GM21390 (cell line): ENCODE measurements at regions not wholly inside any gene's neighbourhood (a gene's known extent, or its start where the extent isn't known, plus 50 kb on each side); places are given as distances from the start of the nearest gene placed in this dataset.

Experiments
- ATAC-seq: cut with Tn5 transposase; IDR thresholded peaks from one replicate; pipeline ENCODE4 v1.9.1; 2021; ENCODE audit not compliant: unreplicated experiment

DNA sequence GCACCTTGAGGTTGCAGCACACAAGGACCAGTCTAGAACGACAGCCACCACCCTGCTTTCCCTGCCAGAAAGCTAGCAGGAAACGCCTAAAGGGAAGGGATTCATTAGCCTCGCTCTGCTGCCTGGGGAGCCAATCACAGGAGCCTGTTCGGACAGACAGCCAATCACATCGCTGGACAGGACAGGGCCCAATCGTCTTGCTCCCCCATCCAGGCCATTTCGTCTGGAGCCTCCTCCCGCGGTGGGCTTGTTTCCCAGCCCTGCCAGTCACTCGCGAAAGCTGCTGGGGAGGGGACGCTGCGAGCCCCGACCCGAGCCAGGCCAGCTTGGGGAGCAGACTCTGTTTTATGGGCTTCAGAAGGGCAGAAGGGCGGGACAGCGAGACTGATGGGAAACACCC, 79.8 kb upstream of the NCAM1 start:
- no peak for ATAC-seq

DNA sequence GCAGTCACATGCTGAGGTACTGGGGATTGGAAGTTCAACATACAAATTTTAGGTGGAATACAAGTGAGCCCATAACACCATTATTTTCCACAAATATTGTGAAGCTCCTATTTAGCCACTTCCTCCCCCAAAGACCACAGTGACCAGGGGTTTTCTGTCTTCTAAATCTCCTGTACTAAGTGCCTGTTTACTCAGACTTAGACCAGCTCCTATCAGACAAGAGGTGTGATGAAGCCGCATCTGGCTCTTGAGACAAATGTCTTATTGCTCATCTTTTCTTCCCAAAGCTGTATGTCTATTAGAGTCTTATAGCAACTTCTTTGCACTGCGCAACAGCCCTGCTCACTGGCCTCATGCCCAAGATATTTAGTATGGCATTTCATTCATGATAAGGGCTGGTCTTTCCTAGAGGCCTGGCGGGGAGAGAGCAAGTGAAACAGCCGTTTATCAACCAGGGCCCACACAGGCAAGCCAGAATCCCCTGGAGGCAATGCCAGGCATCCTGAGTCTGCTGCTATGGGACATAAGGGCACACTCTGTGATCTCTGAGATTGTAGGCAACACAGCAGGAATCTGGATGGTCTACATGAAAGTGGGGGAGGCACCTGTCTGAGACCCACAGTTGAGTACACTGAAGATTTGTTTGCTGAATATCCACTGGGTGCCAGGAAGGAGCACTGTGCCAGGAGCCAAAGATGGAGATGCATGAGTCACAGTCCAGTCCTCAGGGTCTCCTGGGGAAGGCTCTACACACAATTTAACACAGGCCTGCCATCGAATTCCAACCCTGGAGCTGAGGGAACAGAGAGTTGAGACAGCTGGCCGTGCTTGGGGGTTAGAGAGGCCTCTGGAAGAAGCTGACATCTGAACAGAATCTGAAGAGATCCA, 78.5 kb upstream of the NCAM1 start:
- no peak for ATAC-seq

DNA sequence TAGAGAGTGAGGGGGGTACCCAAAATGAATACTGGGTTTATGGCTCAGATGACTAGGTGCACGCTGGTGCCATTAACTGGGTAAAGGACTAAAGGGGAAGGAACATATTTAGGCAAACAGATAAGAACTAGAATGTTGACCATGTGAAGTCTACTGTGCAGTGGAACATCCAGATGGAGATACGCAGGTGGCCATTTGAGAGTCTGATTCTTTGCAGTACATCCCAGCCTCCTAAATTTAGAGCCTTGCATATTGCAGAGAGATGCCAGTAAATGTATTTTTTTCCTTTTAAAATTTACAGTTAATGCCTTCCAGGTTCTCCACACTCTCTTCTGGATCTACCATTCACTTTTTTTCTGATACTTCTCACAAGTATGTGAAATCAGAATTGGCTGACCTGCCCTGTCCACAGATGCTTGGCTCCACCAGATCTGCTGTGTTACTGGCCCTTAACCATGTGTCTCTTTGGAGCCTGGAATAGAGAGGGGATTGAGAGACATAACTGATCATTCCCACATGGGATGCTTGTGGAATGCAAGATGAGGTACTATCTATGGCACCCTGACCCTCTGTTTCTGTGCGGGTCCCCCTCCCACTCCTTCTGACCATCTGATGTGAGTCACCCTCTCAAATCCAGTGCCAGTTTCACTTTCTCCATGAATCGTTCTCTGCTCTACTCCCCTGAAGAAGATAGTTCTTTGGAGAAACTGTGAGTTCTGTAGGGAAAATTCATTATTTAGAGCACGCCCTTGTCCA, 77.0 kb upstream of the NCAM1 start:
- no peak for ATAC-seq

DNA sequence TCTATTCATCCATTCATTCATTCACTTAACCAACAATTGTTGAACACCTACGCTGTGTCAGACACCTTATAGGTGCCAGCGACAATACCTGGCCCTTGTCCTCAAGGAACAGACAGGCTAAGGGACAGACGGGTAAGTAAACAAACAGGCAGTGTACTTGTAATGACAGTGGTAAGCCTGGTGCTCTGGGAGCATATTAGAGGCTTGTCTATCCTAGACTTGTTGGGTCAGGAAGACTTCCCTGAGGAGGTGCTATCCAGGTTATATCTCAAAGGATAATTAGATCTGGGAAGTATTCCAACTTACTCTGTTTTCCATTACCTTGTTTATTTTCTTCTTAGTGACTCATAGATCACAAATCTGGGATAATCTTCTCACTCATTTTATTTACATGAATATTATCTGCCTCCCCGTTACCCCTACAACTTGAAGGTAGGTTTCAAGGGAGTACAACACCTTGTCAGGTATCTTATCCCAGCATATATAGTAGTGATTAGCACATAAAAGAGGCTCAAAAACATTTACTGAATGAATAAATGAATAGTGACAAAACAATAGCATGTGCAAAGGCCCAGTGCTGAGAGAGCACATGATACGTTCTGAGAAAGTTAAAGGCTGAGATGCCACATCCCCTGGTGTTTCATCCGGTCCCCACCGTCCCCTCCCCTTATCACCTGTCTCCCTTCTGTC, 75.3 kb upstream of the NCAM1 start:
- ATAC-seq, result no peak

DNA sequence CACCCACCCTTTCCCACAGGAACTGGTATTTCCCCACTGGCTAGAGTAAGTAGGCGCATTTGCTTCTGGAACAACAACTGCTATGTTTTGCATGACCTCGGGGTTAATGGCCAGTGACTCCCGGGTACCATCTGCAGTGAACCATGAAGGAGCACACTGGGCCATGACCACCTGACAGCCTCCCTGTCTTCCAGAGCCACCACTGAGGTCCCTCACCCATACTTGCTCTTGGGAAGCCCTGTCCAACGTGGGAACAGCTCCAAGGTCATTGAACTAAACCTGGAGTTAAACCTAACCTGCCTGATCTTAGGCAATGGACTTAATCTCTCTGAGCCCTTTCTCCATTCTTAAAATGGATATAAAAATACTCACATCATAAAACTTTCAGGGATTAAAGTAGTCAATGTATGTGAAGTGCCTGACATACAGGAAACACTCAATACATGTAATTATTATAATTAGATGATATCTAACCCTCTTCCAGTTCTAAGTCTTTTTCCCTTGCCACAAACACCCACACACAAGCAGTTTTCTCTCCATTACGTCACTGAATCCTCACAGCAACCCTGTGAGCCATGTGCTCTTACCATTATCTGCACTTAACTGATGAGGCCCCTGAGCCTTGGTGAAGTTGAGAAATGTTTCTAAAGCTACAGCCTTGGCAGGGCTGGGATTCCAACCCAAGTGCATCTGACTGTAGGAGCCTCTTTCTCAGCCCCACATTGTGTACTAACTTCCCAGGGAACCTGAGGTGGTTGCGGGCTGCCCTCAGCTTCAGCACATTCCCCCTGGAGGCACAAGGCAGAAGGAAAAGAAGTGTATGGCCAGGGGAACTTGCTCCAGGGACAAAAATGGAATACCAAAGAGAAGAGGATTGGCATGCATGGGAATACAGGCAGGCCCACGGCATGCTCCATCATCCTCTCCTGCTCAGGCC, 74.5 kb upstream of the NCAM1 start:
- ATAC-seq, result no peak

DNA sequence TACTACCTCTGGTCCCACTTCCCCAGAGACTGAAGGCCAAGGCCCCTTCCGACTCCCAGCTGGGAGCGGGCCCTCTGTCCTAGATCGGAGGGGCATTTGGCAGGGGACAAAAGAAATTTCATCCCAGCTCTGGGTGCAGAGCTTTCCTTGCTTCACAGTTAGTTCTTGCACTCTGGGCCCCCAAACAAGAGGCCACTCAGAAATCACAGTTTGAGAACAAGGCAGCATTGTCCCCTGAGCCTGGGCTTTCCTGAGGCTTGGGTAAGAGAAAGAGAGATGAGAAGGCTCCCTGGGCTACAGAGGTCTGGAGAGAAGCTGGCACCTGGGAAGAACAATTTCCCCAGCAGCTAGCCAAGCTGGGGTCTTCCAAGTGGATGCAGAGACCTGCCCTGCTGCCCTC, 71.8 kb upstream of the NCAM1 start:
- ATAC-seq, result no peak

DNA sequence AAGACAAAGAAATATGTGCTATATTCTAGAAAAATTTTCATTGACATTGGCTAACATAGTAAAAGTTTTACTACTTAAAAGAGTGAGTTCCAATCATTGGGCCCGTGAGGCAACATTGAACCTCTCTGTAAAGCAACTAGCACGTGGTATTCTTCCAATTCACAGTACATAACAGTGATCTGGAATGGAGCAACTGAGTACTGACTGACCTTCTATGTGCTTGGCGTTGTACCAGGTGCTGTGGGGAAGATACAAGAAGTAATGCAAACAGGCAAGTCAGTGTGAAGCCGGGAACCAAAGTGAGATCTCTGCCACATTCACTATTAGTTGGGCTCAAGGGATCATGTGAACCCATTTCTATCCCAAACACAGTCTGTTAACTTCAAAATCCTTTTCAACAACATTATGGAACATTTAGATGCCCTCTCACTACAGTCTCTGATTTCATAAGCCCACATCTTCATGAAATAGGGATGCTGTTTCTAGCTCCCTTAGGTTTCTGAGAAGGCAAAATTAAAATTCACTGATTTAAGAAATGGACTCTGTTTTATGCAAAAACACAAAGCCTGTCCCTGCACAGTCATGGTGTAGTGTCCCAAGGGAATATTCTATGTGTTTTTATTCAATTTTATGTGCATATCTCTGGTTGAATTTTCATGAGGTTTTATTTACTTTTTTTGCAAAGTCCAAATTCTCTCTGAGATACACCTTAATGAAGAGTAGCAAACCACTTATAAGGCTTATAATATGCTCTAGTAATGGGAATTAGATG, 61.8 kb upstream of the NCAM1 start:
- no peak for ATAC-seq

DNA sequence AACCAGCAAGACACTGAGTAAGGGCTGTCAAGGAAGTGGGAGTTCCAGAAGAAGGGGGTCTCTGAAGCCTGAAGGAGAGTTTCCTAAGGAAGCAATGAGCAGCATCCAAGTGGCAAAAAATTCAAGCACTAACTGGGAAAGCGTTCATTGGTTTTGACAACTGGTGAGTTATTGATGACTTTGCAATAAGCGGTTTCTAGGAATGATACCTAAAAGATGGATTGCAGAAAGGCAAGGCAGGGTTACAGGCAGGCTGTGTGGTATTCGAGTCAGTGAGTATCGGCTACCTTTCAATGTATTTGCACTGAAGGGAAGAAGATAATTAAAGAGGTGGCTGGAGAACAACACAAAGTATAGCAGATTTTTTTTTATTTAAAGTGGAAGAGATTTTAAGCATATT, 59.3 kb upstream of the NCAM1 start:
- no peak for ATAC-seq

DNA sequence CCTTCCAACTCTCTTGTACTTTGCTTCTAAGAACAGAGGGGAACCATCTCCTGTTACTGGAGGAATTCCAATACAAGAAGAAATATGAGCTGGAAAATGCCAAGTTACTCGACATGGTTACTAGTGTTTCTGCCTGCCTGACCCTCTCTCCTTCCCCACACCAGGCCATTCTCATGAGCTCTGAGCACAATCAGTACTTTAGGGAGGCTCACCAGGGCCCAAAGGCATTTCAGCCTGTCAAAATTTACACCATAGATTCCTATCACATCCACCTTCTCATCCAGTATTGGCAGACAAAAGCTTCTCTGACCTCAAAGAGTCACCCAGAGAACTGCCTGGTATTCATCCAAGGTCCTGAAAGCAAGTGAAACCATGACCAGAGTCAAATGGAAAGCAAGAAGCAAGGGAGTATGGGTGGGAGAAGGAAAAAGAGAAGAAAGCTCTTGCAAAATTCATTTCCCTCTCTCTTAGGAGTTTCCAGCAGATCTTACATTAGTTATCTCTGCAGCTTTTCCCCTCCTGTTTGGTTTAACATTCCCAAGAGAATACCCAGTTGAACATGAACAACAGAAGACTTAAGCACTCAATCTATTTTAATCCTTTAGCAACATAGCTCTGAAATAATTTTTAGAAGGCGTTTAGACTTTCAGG, 58.7 kb upstream of the NCAM1 start:
- ATAC-seq, result no peak

DNA sequence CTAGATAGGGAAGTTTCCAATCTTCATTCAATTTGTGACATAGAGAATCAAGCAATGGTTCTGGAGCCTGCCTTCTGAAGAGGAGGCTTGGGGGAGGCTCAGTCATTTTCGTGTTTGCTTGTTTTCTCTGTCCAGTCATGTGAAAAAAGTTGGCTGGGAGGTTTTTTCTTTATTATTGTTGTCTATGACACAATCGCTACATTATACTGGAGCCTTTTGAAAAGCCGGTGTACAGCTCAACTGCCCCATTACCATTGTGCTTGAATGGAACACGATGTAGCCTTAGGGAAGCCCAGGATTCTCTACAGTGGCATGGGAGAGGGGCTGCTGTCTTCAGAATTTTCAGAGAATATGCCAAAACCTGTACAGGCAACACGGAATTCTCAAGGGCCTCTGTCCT, 57.9 kb upstream of the NCAM1 start:
- ATAC-seq, result no peak

DNA sequence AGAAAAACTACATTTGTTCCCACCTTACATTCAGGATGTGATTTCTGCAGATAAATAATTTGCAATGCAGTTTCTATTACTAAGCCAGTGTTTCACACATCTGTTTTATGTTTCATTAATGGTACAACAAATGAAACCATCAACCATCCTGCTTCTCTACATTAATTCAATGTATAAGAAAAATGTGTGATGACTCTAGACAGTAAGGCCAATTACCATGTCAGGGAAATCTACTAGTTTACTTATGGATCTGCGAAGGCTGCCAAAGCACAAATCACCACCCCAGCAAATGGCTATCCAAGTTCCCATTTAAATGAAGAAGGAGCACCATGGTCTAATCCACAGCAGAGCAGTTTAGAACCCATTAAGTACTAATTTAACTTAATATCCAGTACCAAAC, 50.1 kb upstream of the NCAM1 start:
- ATAC-seq, result no peak
